ENCODE measurements at regions not wholly inside any gene's neighbourhood (a gene's known extent, or its start where the extent isn't known, plus 50 kb on each side); places are given as distances from the start of the nearest gene placed in this dataset.

DNA sequence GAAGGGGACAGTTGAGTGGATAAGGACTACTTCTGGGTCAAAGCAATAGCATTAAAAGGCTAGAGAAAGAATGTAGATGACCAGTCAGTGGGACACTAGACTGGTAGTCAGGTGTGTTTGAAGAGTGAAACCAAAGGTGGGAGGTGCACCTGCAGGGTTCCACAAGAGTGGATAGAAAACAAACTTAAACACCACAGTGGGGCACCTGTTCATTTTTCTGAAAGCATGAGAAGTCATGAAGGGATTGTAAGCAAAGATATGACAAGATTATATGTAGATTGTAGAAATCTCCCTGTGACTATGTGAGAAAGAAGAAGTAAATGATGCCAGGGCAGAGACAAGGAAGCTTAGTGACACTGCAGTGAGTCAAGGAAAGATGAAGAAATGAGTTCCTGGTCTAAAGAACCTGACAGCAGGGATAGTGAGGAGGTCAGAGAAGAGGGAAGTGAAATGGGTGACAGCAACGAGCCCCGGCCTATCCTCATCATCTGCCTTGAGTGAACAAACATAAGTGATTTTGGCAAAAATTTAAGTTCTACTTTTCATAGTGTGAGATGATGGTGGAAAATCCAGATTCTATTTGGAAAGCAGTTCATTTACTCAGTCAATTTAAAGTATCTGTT is 296.9 kb downstream of the TLE4 start:
- Histone ChIP-seq H3K9me1 (ENCODE audit: control insufficient read depth, insufficient read depth, low read length) (no peaks in the 10 kb centered on the region), H3K4me3 (no peak overlapping the region), H3K9me3 (replicated peaks; ENCODE audit: control insufficient read depth, insufficient read depth, low read depth, low read length) (no peaks in the 10 kb centered on the region), H3K4me1 (replicated peaks in 1 of 2; ENCODE audit: control insufficient read depth in 2 of 2, insufficient read depth in 2 of 2, low read length in 2 of 2) (no peaks in the 10 kb centered on the region), H3K4me2 (ENCODE audit: insufficient read depth, low read length) (no peak overlapping the region), H3K27me3 (ENCODE audit: control insufficient read depth in 2 of 2, insufficient read depth in 2 of 2, low read length in 2 of 2) (no peaks in the 10 kb centered on the region), H3K9ac (ENCODE audit: insufficient read depth in 1 of 2, low read depth in 2 of 2, low read length in 2 of 2) (no peak overlapping the region), H3K27ac (ENCODE audit: extremely low read depth, low read depth, low read length) (no peak overlapping the region), H4K20me1 (replicated peaks; ENCODE audit: control insufficient read depth, insufficient read depth, low read length) (no peaks in the 10 kb centered on the region), H3K36me3 (ENCODE audit: control insufficient read depth, insufficient read depth, low read length) (no peaks in the 10 kb centered on the region), H3K79me2 (ENCODE audit: control insufficient read depth, insufficient read depth, low read length) (no peaks in the 10 kb centered on the region), H2AFZ (ENCODE audit: low read depth, low read length) (no peak overlapping the region)
- DNase-seq (ENCODE audit: extremely low read depth in 1 of 4, low spot score in 3 of 4) (no peak), FAIRE-seq (no peak), ATAC-seq (no peak)
- ChIA-PET CTCF (ENCODE audit: low intra/inter-chr PET ratio) (no interaction called here), POLR2A (no interaction called here)
- in situ Hi-C loops (cut with MboI) = no loop called here
- intact Hi-C loops (cut with micrococcal nuclease) = no loop called here
- 0% methylated on average over 2 of the region's 2 CpGs for WGBS (ENCODE audit: insufficient coverage, low coverage, missing lambda C conversion rate)
- BruUV-seq (replicated peaks) = no TSS peak
- TF ChIP-seq RCOR1 (IDR thresholded peaks at IDR 0.05; ENCODE audit: borderline replicate concordance in 1 of 2, low read depth in 2 of 2, low read length in 2 of 2) (no peak), YBX1 (IDR thresholded peaks at IDR 0.05) (no peak), STAT5A (IDR thresholded peaks at IDR 0.05; ENCODE audit: borderline replicate concordance, low read length) (no peak), MEF2A (IDR thresholded peaks at IDR 0.05; ENCODE audit: control insufficient read depth, low read depth, low read length) (no peak), U2AF1 (optimal IDR thresholded peaks at IDR 0.05; ENCODE audit: low read depth, low read length) (no peak), ZNF696 (CRISPR knock-in tag; conservative IDR thresholded peaks at IDR 0.05) (no peak), ZFP1 (CRISPR knock-in tag; IDR thresholded peaks at IDR 0.05) (no peak), GATA2 (CRISPR knock-in tag; IDR thresholded peaks at IDR 0.05) (no peak), ZNF639 (CRISPR knock-in tag; conservative IDR thresholded peaks at IDR 0.05 in 1 of 2, IDR thresholded peaks at IDR 0.05 in 1 of 2) (no peak), TGIF2 (CRISPR knock-in tag; IDR thresholded peaks at IDR 0.05) (no peak), GTF2F1 (IDR thresholded peaks at IDR 0.05; ENCODE audit: low read depth, low read length) (no peak), HSF4 (CRISPR knock-in tag; IDR thresholded peaks at IDR 0.05; ENCODE audit: borderline replicate concordance) (no peak), ETV6 (IDR thresholded peaks at IDR 0.05; ENCODE audit: borderline replicate concordance in 1 of 2, low read depth in 2 of 2, low read length in 1 of 2) (no peak), ETV6 (CRISPR knock-in tag; IDR thresholded peaks at IDR 0.05; ENCODE audit: borderline replicate concordance) (no peak)
- TF ChIP-seq, protein P1, sequence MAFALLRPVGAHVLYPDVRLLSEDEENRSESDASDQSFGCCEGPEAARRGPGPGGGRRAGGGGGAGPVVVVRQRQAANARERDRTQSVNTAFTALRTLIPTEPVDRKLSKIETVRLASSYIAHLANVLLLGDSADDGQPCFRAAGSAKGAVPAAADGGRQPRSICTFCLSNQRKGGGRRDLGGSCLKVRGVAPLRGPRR (CRISPR knock-in tag; IDR thresholded peaks at IDR 0.05) = no peak
